Endothelial cell of umbilical vein (primary cell): ENCODE measurements at regions not wholly inside any gene's neighbourhood (a gene's known extent, or its start where the extent isn't known, plus 50 kb on each side); places are given as distances from the start of the nearest gene placed in this dataset.

Experiments used
- BruUV-seq: library from RNA; stranded (reverse); fragments of 400-500 nt; replicated peaks from 2 replicates; lab custom pipeline; 2021; lab: Mats Ljungman, UMichigan
- CTCF ChIA-PET: fragments of 300-600, 350-600 bp; sonication (Branson Sonifier 250); formaldehyde crosslinking; loops from one replicate; lab custom pipeline; 2021; ENCODE audit warnings: antibody characterized with exemption, inconsistent platforms; lab: Charles Lee
- POLR2A ChIA-PET: fragments of 300-600, 350-600 bp; sonication (Branson Sonifier 250); formaldehyde crosslinking; loops from one replicate; lab custom pipeline; 2021; ENCODE audit warnings: antibody characterized with exemption, inconsistent platforms; lab: Charles Lee
- DNase-seq: peaks from one replicate; pipeline ENCODE4 v3.0.0-alpha.2; 2011; ENCODE audit warnings: low read depth, low spot score
- FAIRE-seq: peaks from 2 replicates; lab custom pipeline; 2011; peaks lifted over from hg19 to GRCh38; lab: Jason Lieb, UNC
- H2AFZ ChIP-seq: 2 replicates; pipeline ENCODE4 v1.6.0; 2012; ENCODE audit warnings: low read depth, low read length, control low read depth, inconsistent platforms
- H3K27ac ChIP-seq: 2 replicates; pipeline ENCODE4 v1.5.1; 2011; ENCODE audit warnings: low read depth, mild to moderate bottlenecking, control low read depth, low read length, moderate library complexity; ENCODE audit not compliant: insufficient read depth
- H3K27me3 ChIP-seq, 2 experiments: 2 replicates each; pipeline versions ENCODE4 v1.6.0 to v1.6.1; 2011; ENCODE audit warnings: low read length in 2 of 2, mixed read lengths in 1 of 2; ENCODE audit not compliant: control insufficient read depth in 2 of 2, insufficient read depth in 2 of 2
- H3K36me3 ChIP-seq, 2 experiments: 2 replicates in 1 of 2; 3 replicates in 1 of 2; pipeline ENCODE4 v1.5.1; 2011; ENCODE audit warnings: low read length in 2 of 2, mild to moderate bottlenecking in 1 of 2, moderate library complexity in 1 of 2; ENCODE audit not compliant: control insufficient read depth in 2 of 2, insufficient read depth in 2 of 2; ENCODE audit errors: extremely low read depth in 1 of 2
- H3K4me1 ChIP-seq: 3 replicates; pipeline ENCODE4 v1.5.1; 2011; ENCODE audit warnings: mild to moderate bottlenecking, low read length; ENCODE audit not compliant: control insufficient read depth, insufficient read depth; ENCODE audit errors: extremely low read depth
- H3K4me2 ChIP-seq: 2 replicates; pipeline ENCODE4 v1.6.1; 2011; ENCODE audit warnings: low read length, control low read depth, mixed read lengths; ENCODE audit not compliant: insufficient read depth
- H3K4me3 ChIP-seq, 3 experiments: fragments of 200-600 bp in 1 of 3; sonication (generic), shearing (Covaris generic) in 1 of 3; replicated peaks in 1 of 3; 2 replicates each; pipeline ENCODE4 v1.5.1; 2011 to 2016; ENCODE audit warnings: control low read depth in 3 of 3, low read length in 3 of 3, mild to moderate bottlenecking in 2 of 3, inconsistent platforms in 1 of 3, low read depth in 1 of 3, moderate library complexity in 1 of 3; ENCODE audit not compliant: insufficient read depth in 1 of 3
- H3K79me2 ChIP-seq: 2 replicates; pipeline ENCODE4 v1.6.0; 2012; ENCODE audit warnings: low read length, inconsistent platforms; ENCODE audit not compliant: control insufficient read depth, insufficient read depth
- H3K9ac ChIP-seq: replicated peaks from 2 replicates; pipeline ENCODE3; 2011; ENCODE audit warnings: low read length, control low read depth; ENCODE audit not compliant: insufficient read depth; ENCODE audit errors: extremely low read depth
- H3K9me1 ChIP-seq: replicated peaks from 3 replicates; pipeline ENCODE4 v1.6.0; 2011; ENCODE audit warnings: mild to moderate bottlenecking, low read length; ENCODE audit not compliant: control insufficient read depth, insufficient read depth; ENCODE audit errors: extremely low read depth
- H3K9me3 ChIP-seq: replicated peaks from 2 replicates; pipeline ENCODE4 v1.5.1; 2012; ENCODE audit warnings: low read length, inconsistent platforms; ENCODE audit not compliant: control insufficient read depth, insufficient read depth
- H4K20me1 ChIP-seq: replicated peaks from 2 replicates; pipeline ENCODE3; 2011; ENCODE audit warnings: mild to moderate bottlenecking, low read length; ENCODE audit not compliant: control insufficient read depth, insufficient read depth; ENCODE audit errors: extremely low read depth
- EZH2 ChIP-seq: IDR thresholded peaks from 2 replicates; pipeline ENCODE4 v1.6.1; 2012; ENCODE audit warnings: borderline replicate concordance, low read depth, mild to moderate bottlenecking, moderate library complexity, low read length, inconsistent platforms; ENCODE audit not compliant: severe bottlenecking
- FOS ChIP-seq: IDR thresholded peaks from 2 replicates; pipeline ENCODE4 v1.6.1; 2011; ENCODE audit warnings: mild to moderate bottlenecking, low read length, moderate library complexity, borderline replicate concordance; ENCODE audit not compliant: insufficient read depth
- GATA2 ChIP-seq: IDR thresholded peaks from 2 replicates; pipeline ENCODE4 v1.7.0; 2011; ENCODE audit warnings: low read depth, mild to moderate bottlenecking, moderate library complexity, mixed read lengths, low read length; ENCODE audit not compliant: insufficient read length, insufficient read depth
- JUN ChIP-seq: IDR thresholded peaks from 2 replicates; pipeline ENCODE4 v1.6.1; 2011; ENCODE audit warnings: borderline replicate concordance, low read depth; ENCODE audit not compliant: insufficient read length, insufficient read depth
- MYC ChIP-seq: IDR thresholded peaks from one replicate; pipeline ENCODE4 v1.6.1; 2011; ENCODE audit warnings: mild to moderate bottlenecking, low read depth, low read length
- POLR2A ChIP-seq: IDR thresholded peaks from 2 replicates; pipeline ENCODE4 v1.6.1; 2012; ENCODE audit warnings: low read depth, mild to moderate bottlenecking, control low read depth, low read length
- POLR2AphosphoS5 ChIP-seq: IDR thresholded peaks from 2 replicates; pipeline ENCODE4 v1.6.1; 2012; ENCODE audit warnings: low read depth, mild to moderate bottlenecking, control low read depth, low read length, moderate library complexity; ENCODE audit not compliant: insufficient read depth
- dilution Hi-C: fragments of 300-500 bp; cut with MboI; formaldehyde crosslinking; loops from one replicate; pipeline ENCODE4 v1.15.0; 2019; ENCODE audit warnings: low sequenced_read_pairs; ENCODE audit not compliant: extremely low pct_ligation_motif_present
- intact Hi-C: fragments of 100-400 bp; cut with micrococcal nuclease; formaldehyde crosslinking; loops from one replicate; pipeline ENCODE4 v1.10.0; 2022
- TF ChIP-seq, protein P1 (sequence below): IDR thresholded peaks from 2 replicates; pipeline ENCODE4 v1.6.1; 2011; ENCODE audit not compliant: insufficient read depth, insufficient read length
- TF ChIP-seq, protein P2 (sequence below), 2 donors: IDR thresholded peaks; 1 replicate in 1 of 2; 2 replicates in 1 of 2; pipeline ENCODE4 v1.5.1; 2011; ENCODE audit warnings: low read length in 2 of 2, mild to moderate bottlenecking in 2 of 2, moderate library complexity in 2 of 2, control low read depth in 1 of 2, inconsistent platforms in 1 of 2, low read depth in 1 of 2; ENCODE audit not compliant: insufficient read depth in 1 of 2; ENCODE audit errors: extremely low read depth in 1 of 2

DNA sequence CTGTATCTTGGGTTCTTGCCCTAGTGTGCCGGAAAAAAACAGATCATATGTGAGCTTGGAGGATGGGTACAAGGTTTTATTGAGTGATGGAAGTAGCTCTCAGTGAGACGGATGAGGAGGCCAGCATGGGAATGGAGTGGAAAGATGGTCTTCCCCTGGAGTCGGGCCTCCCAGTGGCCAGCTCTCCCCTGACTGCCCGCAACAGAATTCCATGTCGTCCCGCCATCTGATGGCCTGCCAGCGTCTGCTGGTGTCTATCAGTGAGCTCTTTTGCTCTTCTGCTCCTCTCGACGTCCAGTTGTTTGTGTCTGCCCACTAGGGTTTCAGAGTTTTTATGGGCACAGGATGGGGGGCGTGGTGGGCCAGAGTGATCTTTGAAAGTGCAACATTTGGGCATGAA is 315.2 kb upstream of the BRINP3 start:
- FAIRE-seq (no peak), DNase-seq (no peak)
- no peak overlapping the region for H3K4me2 ChIP-seq
- no peaks in the 10 kb centered on the region for H3K9me3 ChIP-seq
- H4K20me1 ChIP-seq = no peaks in the 10 kb centered on the region
- H3K4me3 ChIP-seq = no peak overlapping the region
- H3K36me3 ChIP-seq = no peaks in the 10 kb centered on the region
- ChIA-PET POLR2A (no interaction called here), CTCF (no interaction called here)
- no peaks in the 10 kb centered on the region for H3K9me1 ChIP-seq
- no peaks in the 10 kb centered on the region for H3K79me2 ChIP-seq
- BruUV-seq = no TSS peak
- dilution Hi-C loops (no loop called here), intact Hi-C loops (no loop called here)
- no peak overlapping the region for H2AFZ ChIP-seq
- H3K27ac ChIP-seq = no peak overlapping the region
- H3K27me3 ChIP-seq = no peaks in the 10 kb centered on the region
- TF ChIP-seq POLR2AphosphoS5 = no peak
- no peak for TF ChIP-seq MYC
- TF ChIP-seq, protein P1, sequence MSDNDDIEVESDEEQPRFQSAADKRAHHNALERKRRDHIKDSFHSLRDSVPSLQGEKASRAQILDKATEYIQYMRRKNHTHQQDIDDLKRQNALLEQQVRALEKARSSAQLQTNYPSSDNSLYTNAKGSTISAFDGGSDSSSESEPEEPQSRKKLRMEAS = no peak
- TF ChIP-seq EZH2 = no peak
- TF ChIP-seq FOS = no peak
- TF ChIP-seq, protein P2, sequence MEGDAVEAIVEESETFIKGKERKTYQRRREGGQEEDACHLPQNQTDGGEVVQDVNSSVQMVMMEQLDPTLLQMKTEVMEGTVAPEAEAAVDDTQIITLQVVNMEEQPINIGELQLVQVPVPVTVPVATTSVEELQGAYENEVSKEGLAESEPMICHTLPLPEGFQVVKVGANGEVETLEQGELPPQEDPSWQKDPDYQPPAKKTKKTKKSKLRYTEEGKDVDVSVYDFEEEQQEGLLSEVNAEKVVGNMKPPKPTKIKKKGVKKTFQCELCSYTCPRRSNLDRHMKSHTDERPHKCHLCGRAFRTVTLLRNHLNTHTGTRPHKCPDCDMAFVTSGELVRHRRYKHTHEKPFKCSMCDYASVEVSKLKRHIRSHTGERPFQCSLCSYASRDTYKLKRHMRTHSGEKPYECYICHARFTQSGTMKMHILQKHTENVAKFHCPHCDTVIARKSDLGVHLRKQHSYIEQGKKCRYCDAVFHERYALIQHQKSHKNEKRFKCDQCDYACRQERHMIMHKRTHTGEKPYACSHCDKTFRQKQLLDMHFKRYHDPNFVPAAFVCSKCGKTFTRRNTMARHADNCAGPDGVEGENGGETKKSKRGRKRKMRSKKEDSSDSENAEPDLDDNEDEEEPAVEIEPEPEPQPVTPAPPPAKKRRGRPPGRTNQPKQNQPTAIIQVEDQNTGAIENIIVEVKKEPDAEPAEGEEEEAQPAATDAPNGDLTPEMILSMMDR (IDR thresholded peaks at IDR 0.05; ENCODE audit: extremely low read depth in 1 of 2, insufficient read depth in 1 of 2, low read depth in 1 of 2, low read length in 2 of 2) = no peak
- TF ChIP-seq GATA2 = no peak
- TF ChIP-seq POLR2A = no peak
- no peak for TF ChIP-seq JUN
- no peaks in the 10 kb centered on the region for H3K4me1 ChIP-seq
- no peak overlapping the region for H3K9ac ChIP-seq
